GM12801 (cell line): ENCODE measurements at regions not wholly inside any gene's neighbourhood (a gene's known extent, or its start where the extent isn't known, plus 50 kb on each side); places are given as distances from the start of the nearest gene placed in this dataset.

Experiments used
- TF ChIP-seq, protein P1 (sequence below): IDR thresholded peaks from one replicate; pipeline ENCODE4 v1.5.1; 2011; ENCODE audit warnings: control low read depth; ENCODE audit not compliant: insufficient read length; ENCODE audit errors: extremely low read depth

DNA sequence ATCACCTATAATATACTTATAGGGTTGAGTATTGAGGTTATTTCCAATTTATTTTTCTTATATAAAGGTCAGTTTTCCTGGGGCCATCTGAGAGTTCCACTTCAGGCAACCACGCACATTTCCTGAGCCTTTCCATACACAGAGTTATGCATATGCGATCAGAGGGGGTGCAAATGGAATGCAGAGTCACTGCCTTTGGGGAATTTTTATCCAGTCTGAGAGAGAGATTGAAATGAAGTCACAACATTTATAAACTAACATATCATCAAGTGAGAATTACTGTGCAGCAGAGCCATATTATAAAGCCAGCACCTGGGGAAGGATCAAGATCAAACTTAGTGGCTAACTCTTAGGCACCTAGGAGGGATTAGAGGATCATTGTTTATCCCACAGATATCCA, 299.9 kb upstream of the PLXNA2 start:
- TF ChIP-seq, protein P1, sequence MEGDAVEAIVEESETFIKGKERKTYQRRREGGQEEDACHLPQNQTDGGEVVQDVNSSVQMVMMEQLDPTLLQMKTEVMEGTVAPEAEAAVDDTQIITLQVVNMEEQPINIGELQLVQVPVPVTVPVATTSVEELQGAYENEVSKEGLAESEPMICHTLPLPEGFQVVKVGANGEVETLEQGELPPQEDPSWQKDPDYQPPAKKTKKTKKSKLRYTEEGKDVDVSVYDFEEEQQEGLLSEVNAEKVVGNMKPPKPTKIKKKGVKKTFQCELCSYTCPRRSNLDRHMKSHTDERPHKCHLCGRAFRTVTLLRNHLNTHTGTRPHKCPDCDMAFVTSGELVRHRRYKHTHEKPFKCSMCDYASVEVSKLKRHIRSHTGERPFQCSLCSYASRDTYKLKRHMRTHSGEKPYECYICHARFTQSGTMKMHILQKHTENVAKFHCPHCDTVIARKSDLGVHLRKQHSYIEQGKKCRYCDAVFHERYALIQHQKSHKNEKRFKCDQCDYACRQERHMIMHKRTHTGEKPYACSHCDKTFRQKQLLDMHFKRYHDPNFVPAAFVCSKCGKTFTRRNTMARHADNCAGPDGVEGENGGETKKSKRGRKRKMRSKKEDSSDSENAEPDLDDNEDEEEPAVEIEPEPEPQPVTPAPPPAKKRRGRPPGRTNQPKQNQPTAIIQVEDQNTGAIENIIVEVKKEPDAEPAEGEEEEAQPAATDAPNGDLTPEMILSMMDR: no peak

DNA sequence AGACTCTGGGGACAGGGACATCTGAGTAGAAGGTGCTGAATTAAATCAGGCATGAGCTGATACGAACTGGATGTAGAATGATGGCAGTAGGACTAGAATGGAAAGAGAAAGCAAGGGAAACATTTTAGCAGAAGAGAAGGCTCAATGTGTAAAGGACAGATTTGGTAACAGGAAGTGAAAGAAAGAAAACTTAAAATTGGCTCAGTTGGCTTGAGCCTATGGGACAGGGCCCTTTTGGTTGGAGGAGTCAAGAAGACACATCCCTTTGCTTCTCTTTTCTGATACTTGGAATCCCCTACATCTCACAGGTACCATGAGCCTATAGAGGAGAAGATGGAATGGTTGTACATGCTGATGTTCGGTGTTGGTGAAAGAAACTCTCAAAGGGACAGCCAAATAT, 300.6 kb upstream of the PLXNA2 start:
- TF ChIP-seq, protein P1: no peak

GRCh38 chr1:208551024-208551423, 306.8 kb upstream of the PLXNA2 start:
- TF ChIP-seq, protein P1: no peak

- TF ChIP-seq, protein P1: no peak
Observed at GRCh38 chr1:208551633-208552320, 307.6 kb upstream of the PLXNA2 start.

DNA sequence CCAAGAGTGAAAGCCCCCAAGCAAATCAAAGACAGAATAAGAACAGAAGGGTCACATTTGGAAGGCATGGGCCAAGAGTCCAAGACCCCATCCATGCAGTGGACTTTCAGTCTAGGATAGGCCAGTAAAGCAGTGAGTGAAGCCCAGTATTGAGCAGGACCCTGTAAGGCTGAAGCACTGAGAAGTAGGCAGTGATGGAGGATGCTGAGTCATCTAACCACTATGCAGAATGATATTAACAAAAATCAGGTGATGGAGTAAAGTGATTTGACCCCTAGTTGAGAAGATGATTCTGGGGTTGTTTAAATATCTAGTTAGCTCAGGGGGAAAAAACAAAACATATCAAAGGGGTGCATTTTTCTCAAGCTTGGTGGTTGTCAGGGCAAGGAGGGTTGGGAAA, 308.7 kb upstream of the PLXNA2 start:
- TF ChIP-seq, protein P1: no peak

DNA sequence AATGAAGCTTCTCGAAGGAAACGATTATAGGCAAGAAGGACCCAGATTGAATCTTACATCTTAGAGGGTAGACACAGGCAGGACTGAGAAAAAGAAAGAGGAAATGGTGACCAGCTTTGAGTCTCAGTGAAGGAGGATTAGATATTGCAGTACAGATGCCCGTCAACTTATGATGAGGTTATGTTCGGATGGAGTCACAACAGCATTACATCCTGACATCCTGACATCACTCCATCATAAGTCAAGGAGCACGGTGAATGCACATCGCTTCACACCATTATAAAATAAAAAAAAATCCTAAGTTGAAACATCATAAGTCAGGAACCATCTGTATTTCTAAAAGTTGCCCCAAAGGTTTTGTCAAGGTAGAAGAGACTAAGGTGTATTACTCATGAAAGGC, 312.3 kb upstream of the PLXNA2 start:
- TF ChIP-seq, protein P1: no peak

DNA sequence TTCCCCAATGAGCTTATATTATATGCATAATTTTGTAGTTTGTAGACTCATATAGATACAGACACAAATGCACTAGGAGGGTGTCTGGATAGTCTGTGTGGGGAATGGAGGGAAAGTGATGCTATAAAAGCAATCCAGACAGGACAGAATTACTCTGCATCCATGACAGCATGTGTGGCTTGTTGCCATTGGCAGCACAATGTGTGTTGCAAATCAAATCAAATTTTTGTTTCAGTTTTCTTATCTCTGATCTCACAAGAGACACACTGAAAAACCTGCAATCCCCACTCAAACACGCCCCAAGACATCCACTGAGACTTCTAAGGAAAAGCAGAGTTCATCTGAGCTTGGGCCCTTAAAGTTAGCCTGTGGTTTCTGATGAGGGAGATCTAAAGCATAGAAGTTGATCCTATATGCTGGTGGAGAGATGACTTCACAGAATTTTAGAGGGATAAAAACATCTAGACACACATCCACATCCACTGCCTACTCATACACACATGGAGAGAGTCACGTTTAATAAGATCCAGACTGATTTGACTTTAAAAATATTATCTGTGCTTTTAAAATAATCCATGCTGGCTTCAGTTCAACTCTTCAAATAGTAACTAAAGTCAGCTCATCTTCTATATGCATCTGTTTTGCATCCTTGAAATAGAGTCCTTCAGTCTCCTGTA, 313.0 kb upstream of the PLXNA2 start:
- TF ChIP-seq, protein P1: no peak
